HEK293T (cell line): ENCODE measurements at regions not wholly inside any gene's neighbourhood (a gene's known extent, or its start where the extent isn't known, plus 50 kb on each side); places are given as distances from the start of the nearest gene placed in this dataset.

Source experiments
- CTCF ChIA-PET: fragments of 350-600 bp; formaldehyde crosslinking; extraction: SDS; loops from one replicate; lab custom pipeline; 2021; ENCODE audit warnings: antibody characterized with exemption, inconsistent platforms; lab: Yijun Ruan, JAX
- POLR2A ChIA-PET: fragments of 350-600 bp; formaldehyde crosslinking; extraction: SDS; loops from one replicate; lab custom pipeline; 2020; ENCODE audit warnings: antibody characterized with exemption, inconsistent platforms; lab: Yijun Ruan, JAX
- DNase-seq: peaks from one replicate; pipeline ENCODE4 v3.0.0; 2012; ENCODE audit warnings: mixed read lengths; ENCODE audit errors: extremely low spot score
- ARNT ChIP-seq: fragments of 450-650 bp; IDR thresholded peaks from 2 replicates; pipeline ENCODE4 v1.6.1; 2017; ENCODE audit warnings: mild to moderate bottlenecking
- BHLHE40 ChIP-seq: fragments of 450-650 bp; IDR thresholded peaks from 2 replicates; pipeline ENCODE4 v1.6.1; 2016; ENCODE audit warnings: mild to moderate bottlenecking, moderate library complexity, borderline replicate concordance
- CTBP1 ChIP-seq: fragments of 450-650 bp; IDR thresholded peaks from 2 replicates; pipeline ENCODE4 v1.6.1; 2016; ENCODE audit warnings: borderline replicate concordance
- ELF4 ChIP-seq: fragments of 450-650 bp; IDR thresholded peaks from 2 replicates; pipeline ENCODE4 v1.6.1; 2017; ENCODE audit warnings: antibody characterized with exemption
- FOXA1 ChIP-seq: fragments of 450-650 bp; IDR thresholded peaks from 2 replicates; pipeline ENCODE4 v1.6.1; 2016; ENCODE audit warnings: mild to moderate bottlenecking
- FOXK2 ChIP-seq: fragments of 450-650 bp; IDR thresholded peaks from 2 replicates; pipeline ENCODE4 v1.6.1; 2016; ENCODE audit warnings: mild to moderate bottlenecking
- FOXM1 ChIP-seq: fragments of 450-650 bp; IDR thresholded peaks from 2 replicates; pipeline ENCODE4 v1.6.1; 2017; ENCODE audit warnings: mild to moderate bottlenecking, borderline replicate concordance
- HDGF ChIP-seq: fragments of 450-650 bp; IDR thresholded peaks from 2 replicates; pipeline ENCODE4 v1.6.1; 2017; ENCODE audit warnings: antibody characterized with exemption, borderline replicate concordance
- L3MBTL2 ChIP-seq: fragments of 450-650 bp; conservative IDR thresholded peaks from 2 replicates; pipeline ENCODE4 v1.6.1; 2016; ENCODE audit warnings: mild to moderate bottlenecking
- LEF1 ChIP-seq: fragments of 450-650 bp; IDR thresholded peaks from 2 replicates; pipeline ENCODE4 v1.6.1; 2017; ENCODE audit warnings: mild to moderate bottlenecking, borderline replicate concordance
- NFRKB ChIP-seq: fragments of 450-650 bp; IDR thresholded peaks from 2 replicates; pipeline ENCODE4 v1.6.1; 2016; ENCODE audit warnings: mild to moderate bottlenecking, moderate library complexity
- SP1 ChIP-seq: fragments of 450-650 bp; IDR thresholded peaks from 2 replicates; pipeline ENCODE4 v1.6.1; 2017
- SUZ12 ChIP-seq: fragments of 450-650 bp; IDR thresholded peaks from 2 replicates; pipeline ENCODE4 v1.6.1; 2016; ENCODE audit warnings: mild to moderate bottlenecking
- TARDBP ChIP-seq: fragments of 450-650 bp; IDR thresholded peaks from 2 replicates; pipeline ENCODE4 v1.6.1; 2016
- ZNF384 ChIP-seq: fragments of 450-650 bp; IDR thresholded peaks from 2 replicates; pipeline ENCODE4 v1.6.1; 2016
- TF ChIP-seq, protein P1 (sequence below): fragments of 450-650 bp; IDR thresholded peaks from 2 replicates; pipeline ENCODE4 v1.6.1; 2016

GRCh38 chr9:30845136-30845535 lies 1539.3 kb upstream of the ACO1 start:
- TF ChIP-seq FOXA1 (no peak), TARDBP (no peak), L3MBTL2 (no peak), CTBP1 (no peak), SUZ12 (no peak), SP1 (no peak), FOXK2 (no peak), ELF4 (no peak)
- TF ChIP-seq, protein P1, sequence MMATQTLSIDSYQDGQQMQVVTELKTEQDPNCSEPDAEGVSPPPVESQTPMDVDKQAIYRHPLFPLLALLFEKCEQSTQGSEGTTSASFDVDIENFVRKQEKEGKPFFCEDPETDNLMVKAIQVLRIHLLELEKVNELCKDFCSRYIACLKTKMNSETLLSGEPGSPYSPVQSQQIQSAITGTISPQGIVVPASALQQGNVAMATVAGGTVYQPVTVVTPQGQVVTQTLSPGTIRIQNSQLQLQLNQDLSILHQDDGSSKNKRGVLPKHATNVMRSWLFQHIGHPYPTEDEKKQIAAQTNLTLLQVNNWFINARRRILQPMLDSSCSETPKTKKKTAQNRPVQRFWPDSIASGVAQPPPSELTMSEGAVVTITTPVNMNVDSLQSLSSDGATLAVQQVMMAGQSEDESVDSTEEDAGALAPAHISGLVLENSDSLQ = no peak
- ChIA-PET POLR2A (no interaction called here), CTCF (no interaction called here)
- DNase-seq = no peak

GRCh38 chr9:30846651-30847050 lies 1537.8 kb upstream of the ACO1 start:
- CTCF ChIA-PET = no interaction called here
- TF ChIP-seq BHLHE40 = no peak
- no peak for TF ChIP-seq SP1
- no peak for TF ChIP-seq ELF4
- TF ChIP-seq SUZ12 = no peak
- TF ChIP-seq L3MBTL2 = no peak
- TF ChIP-seq FOXA1 = no peak
- no peak for TF ChIP-seq TARDBP
- TF ChIP-seq LEF1 = no peak
- TF ChIP-seq, protein P1 = no peak
- no peak for TF ChIP-seq FOXK2
- TF ChIP-seq ZNF384 = no peak
- TF ChIP-seq CTBP1 = no peak
- no peak for DNase-seq
- POLR2A ChIA-PET = no interaction called here

DNA sequence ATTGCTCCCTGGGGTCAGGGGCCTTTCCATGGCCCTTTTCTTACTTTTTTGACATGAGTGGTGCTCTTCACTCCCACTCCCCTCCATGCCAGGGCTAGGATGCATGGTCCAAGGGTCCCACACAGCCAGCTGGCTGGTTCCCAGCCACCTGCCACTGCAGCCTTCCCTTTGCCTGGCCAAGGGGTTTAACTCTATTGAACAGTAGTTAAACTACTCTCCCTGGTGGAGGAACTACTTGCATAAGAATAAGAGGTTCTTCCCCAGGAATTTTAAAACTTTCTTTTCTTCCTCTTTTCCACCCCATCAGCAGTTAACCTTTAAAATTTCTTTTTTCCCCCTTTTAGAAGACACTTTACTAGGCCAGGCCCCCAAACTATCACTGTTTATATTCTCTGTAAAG lies 1532.8 kb upstream of the ACO1 start:
- no peak for DNase-seq
- ChIA-PET CTCF (no interaction called here), POLR2A (no interaction called here)
- TF ChIP-seq SP1 (no peak), HDGF (no peak), ARNT (no peak), ELF4 (no peak), ZNF384 (no peak), CTBP1 (no peak), TARDBP (no peak), L3MBTL2 (no peak), SUZ12 (no peak), FOXM1 (no peak), BHLHE40 (no peak), NFRKB (no peak), FOXA1 (no peak), FOXK2 (no peak), LEF1 (no peak)
- TF ChIP-seq, protein P1 = no peak

- CTCF ChIA-PET = no interaction called here
- TF ChIP-seq HDGF (no peak), SUZ12 (no peak), SP1 (no peak), ARNT (no peak), TARDBP (no peak), ZNF384 (no peak), FOXK2 (no peak), FOXM1 (no peak), ELF4 (no peak), CTBP1 (no peak), LEF1 (no peak), NFRKB (no peak), L3MBTL2 (no peak), BHLHE40 (no peak), FOXA1 (no peak)
- TF ChIP-seq, protein P1 = no peak
- POLR2A ChIA-PET = no interaction called here
- DNase-seq = no peak
Measured at GRCh38 chr9:30900706-30901105, 1483.7 kb upstream of the ACO1 start.

GRCh38 chr9:30913331-30913730 lies 1471.1 kb upstream of the ACO1 start:
- POLR2A ChIA-PET = no interaction called here
- CTCF ChIA-PET = no interaction called here
- TF ChIP-seq ZNF384 (no peak), LEF1 (no peak), L3MBTL2 (no peak), FOXM1 (no peak), SUZ12 (no peak), ARNT (no peak), NFRKB (no peak), SP1 (no peak), FOXA1 (no peak), FOXK2 (no peak), TARDBP (no peak)
- TF ChIP-seq, protein P1 = no peak
- DNase-seq = no peak
